GM19455 (cell line): ENCODE measurements at regions not wholly inside any gene's neighbourhood (a gene's known extent, or its start where the extent isn't known, plus 50 kb on each side); places are given as distances from the start of the nearest gene placed in this dataset.
"Not testable (repeated sequence)": the region's sequence is repeated elsewhere in the genome, so short reads cannot be mapped to it uniquely, and the experiment has no call there.

Source experiments
- ATAC-seq: cut with Tn5 transposase; IDR thresholded peaks from one replicate; pipeline ENCODE4 v1.9.1; 2021; ENCODE audit not compliant: unreplicated experiment

GRCh38 chr13:74266309-74266708, 132.1 kb upstream of the KLF12 start:
- no peak for ATAC-seq

DNA sequence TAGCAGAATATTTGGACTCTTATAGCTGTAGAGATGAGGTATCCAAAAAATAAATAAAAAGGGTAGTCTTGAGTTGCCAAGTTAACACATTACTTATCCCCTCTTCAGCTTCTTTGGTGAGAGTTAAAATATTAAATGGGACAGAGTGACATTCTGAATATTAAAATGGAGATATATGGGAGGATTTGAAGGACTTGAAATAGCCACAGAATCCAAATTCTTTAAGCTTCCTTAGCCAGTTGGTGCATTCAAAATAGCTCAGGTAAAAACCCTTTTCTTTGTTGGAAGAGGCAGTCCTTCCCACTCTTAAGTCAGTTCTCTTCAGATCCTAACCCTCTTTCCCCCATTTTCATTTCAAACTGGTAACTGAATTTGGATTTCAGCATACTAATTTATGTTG, 130.1 kb upstream of the KLF12 start:
- ATAC-seq: no peak

- ATAC-seq: not testable (repeated sequence)
Observed at GRCh38 chr13:74260420-74260819, 126.2 kb upstream of the KLF12 start.

GRCh38 chr13:74259641-74260040, 125.4 kb upstream of the KLF12 start:
- no peak for ATAC-seq

DNA sequence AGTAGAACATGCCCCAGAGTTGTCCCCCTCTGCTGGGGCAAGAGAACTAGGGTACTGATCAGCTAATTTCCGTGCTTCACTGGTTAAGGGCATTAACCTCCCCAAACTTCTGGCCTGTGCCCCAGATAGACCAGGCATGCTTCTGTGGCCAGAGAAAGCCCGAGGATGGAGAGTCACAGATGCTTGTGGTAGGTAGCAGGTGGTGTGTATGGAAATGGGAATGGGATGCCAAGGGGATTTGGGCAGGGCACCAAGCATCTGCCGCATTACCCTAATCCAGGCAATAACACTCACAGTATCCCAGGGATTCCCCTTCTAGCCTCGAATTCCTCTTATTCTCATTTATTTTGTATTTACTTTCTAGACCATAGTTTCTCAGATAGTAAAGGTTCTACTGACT, 124.8 kb upstream of the KLF12 start:
- no peak for ATAC-seq

DNA sequence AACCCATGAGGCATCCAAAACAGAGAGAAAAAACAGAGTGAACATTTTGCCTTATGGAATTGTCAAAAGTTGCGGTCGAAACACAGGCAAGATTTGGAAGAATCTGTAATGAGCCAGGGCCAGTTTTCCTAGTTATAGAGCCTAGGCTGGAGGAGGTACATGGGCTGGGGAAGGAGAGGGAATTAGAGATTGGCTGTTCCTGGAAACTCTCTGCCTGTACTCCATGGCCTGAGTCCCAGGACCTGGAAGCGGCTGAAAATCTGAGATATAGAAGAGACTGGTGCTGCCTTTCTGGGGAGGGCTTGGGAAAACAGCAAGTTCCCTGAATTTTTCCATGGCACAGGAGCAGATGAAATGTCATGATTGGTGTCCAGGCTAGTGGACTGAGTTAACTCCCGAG, 122.8 kb upstream of the KLF12 start:
- no peak for ATAC-seq

- no peak for ATAC-seq
Observed at GRCh38 chr13:74253161-74253560, 119.0 kb upstream of the KLF12 start.

DNA sequence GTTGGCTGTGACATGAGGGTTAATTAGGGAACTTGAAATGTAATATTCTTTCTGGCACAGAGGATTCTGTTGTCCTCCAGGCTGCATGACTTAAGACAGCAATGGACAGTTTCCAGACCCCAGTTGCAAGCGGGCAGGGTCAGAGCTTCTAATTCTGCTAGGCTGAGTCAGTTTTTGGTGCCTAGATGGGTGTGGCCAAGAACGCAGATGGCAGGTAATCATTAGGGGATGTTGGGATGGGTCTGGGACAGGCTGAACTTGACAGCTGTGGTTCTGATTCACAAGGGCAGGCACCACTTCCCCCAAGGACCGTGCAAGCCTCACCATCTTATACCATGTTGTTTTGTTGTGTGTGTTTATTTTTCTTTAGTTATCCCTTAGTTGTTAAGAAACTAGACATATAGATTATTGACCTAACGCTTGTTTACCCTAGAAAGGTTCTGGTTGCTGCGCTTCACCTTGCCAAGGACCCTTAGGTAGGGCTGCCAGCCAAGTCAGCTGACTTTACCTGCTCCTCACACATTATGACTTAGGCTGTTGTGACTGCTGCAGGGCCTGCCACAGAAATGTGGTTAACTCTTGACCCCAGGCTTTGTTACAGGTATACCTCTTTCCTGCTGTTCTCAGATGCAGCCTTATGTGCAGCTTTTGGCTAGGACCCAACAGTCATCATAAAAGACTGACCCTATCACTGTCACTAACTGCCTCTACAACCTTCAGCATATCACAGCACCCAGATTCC, 117.7 kb upstream of the KLF12 start:
- ATAC-seq: no peak

- ATAC-seq: no peak
Observed at GRCh38 chr13:74250738-74251190, 116.6 kb upstream of the KLF12 start.

GRCh38 chr13:74248477-74248876, 114.3 kb upstream of the KLF12 start:
- no peak for ATAC-seq

DNA sequence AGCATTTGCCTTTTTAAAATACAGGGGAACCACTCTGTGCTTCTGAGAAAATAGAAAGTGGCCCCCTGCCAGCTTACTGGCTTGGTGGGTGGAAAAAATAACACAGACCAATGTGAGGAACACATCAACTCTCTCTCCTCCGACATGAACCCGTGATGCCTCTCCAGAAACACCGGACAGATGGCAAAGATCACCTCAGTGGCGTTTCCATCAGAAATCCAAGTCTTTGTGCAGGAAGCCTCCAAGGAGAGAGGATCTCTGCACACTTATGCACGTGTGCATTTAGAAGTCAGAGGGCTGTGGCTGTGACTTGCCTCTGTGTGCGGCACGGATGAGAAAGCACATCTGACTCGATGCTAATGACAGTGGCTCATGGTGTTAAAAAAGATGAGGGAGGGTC, 112.3 kb upstream of the KLF12 start:
- no peak for ATAC-seq

DNA sequence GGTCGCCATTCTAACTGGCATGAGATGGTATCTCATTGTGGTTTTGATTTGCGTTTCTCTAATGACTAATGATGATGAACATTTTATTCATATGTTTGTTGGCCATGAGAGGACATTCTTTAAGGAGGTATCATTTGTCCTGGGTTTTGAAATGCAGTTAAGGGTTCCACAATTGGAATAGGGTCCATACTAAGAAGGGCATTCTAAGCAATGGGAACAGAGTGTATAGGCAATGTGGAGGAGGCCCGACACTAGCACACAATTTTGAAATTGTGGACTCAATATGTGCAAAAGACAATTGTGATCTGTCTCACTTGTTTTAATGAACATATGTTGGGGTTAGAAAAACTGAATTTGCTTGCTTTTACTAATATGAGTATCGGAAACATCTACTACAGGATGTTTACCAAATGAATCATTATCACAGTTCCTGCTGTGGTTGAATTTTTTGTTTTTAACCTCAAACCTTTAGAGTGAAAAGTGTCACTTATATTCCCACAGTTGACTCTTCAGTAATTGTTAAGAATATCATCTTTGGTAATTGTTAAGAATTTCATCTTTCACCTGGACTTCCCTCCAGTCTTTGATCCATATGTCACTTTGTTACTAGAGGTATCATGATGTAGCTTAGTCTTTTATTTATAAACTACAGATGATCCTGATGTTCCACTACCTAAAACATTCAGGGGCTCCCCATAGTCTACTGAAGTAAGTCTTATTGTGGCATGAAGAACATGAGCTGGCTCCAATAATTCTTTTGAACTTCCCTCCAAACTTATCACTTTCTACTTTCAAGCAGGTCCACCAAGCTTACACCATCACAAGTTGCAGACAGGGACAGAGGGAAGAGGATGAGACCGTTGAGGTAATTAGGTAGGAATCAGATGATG, 109.7 kb upstream of the KLF12 start:
- no peak for ATAC-seq

GRCh38 chr13:74241343-74241742, 107.1 kb upstream of the KLF12 start:
- not testable (repeated sequence) for ATAC-seq

- no peak for ATAC-seq
Observed at GRCh38 chr13:74230984-74231501, 96.8 kb upstream of the KLF12 start.

GRCh38 chr13:74229242-74229641, 95.0 kb upstream of the KLF12 start:
- ATAC-seq: no peak

GRCh38 chr13:74227476-74228158, 93.4 kb upstream of the KLF12 start:
- no peak for ATAC-seq

DNA sequence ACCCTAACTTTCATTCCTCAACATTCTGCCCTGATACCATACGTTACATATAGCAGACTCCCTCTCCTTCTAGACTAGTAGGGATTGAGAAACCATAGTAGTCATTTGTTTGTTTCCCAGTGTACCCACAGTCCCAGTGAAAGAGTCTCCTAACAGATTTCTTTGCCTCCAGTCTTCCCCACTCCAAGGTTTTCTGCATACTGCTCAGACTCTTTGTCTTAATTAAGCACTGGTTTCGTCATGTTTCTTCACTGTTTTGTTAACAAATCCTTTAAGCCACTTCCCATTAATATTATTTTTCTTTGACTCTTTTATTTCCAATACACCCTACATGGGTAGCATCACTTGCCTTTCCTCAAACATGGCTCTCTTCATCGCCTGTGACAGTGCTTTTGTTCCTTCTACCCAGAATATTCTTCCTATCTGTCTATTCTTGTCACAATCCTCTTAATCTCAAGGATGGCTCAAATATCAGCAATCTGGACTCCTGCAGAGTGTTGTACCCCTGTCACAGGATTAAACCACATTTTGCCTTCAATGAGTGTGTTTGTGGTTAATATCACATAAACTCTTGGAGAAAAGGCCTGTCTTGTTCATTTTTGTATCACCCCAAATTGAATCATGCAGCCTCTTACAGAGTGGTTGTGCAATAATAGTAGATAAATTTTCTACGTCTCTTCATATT, 92.7 kb upstream of the KLF12 start:
- no peak for ATAC-seq

GRCh38 chr13:74221752-74222151, 87.5 kb upstream of the KLF12 start:
- ATAC-seq: no peak

- no peak for ATAC-seq
Observed at GRCh38 chr13:74219566-74219965, 85.4 kb upstream of the KLF12 start.

GRCh38 chr13:74218291-74218690, 84.1 kb upstream of the KLF12 start:
- no peak for ATAC-seq

GRCh38 chr13:74217811-74218210, 83.6 kb upstream of the KLF12 start:
- ATAC-seq: no peak
